GM18858 (cell line): ENCODE measurements at regions not wholly inside any gene's neighbourhood (a gene's known extent, or its start where the extent isn't known, plus 50 kb on each side); places are given as distances from the start of the nearest gene placed in this dataset.

ENCODE experiments used
- ATAC-seq: cut with Tn5 transposase; IDR thresholded peaks from one replicate; pipeline ENCODE4 v1.9.1; 2021; ENCODE audit not compliant: unreplicated experiment

DNA sequence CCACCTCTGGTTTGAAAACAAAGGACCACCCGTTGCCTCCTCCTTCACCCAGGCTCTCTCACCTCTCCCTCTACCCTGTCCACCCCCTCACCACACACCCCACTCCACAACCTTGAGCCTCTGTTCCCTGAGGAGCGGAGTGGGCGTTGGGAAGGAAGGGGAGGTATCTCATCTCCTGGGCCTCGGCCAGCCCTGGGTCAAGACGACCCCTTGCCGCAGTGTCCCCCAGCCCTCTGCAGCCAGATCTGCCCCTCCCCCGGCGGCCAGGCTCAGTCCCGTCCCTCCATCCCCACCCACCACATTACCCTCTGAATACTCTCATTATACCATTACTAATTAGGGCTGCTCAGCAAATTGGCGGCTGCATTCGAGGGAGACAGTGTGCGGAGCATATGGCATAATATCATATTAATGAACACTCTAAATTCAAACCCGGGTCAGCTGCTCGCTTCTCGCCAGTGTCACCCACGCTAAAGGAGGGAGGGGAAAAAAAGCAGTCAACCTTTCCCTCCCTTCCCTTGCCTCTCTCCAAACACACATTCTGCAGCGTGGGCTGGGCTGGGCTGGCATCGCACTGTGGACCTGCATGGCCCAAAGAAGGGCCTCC, 123.2 kb upstream of the LHX1 start:
- ATAC-seq = no peak

DNA sequence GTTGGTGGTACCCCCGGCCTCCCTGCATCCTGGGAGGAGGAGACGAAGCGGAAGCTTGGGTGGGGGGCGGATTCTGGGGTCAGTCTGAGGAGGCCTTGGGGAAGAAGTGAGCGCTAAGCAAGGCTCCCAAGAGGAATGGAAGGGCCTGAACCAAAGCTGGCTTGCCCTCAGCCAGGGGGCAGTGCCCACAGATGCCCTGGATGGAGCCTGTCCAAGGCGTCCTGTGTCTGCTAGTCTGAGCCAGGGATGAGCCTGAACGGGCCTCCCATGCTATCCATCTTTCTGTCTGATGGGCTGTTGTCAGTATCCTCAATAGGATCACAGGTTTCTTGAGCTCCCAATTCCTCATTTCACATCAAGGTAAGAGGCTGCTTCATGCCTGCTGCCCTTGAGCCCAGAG, 122.3 kb upstream of the LHX1 start:
- no peak for ATAC-seq

- no peak for ATAC-seq
Measured at GRCh38 chr17:36816214-36816906, 120.9 kb upstream of the LHX1 start.

DNA sequence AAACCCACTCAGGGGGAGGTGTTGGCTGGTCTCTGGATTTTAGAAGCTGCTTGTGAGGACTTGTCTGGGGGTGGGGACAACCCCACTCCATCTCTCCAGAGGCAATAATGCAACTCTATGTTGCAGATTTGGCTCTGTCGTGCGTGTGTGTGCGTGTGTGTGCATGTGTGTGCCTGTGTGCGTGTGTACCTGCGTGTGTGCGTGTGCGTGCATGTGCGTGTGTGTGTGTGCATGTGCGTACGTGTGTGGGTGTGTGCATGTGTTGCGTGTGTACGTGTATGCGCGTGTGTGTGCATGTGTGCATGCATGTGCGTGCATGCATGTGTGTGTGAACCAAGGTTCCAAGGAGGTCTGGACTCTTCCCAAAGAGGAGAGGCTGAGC, 120.4 kb upstream of the LHX1 start:
- no peak for ATAC-seq

DNA sequence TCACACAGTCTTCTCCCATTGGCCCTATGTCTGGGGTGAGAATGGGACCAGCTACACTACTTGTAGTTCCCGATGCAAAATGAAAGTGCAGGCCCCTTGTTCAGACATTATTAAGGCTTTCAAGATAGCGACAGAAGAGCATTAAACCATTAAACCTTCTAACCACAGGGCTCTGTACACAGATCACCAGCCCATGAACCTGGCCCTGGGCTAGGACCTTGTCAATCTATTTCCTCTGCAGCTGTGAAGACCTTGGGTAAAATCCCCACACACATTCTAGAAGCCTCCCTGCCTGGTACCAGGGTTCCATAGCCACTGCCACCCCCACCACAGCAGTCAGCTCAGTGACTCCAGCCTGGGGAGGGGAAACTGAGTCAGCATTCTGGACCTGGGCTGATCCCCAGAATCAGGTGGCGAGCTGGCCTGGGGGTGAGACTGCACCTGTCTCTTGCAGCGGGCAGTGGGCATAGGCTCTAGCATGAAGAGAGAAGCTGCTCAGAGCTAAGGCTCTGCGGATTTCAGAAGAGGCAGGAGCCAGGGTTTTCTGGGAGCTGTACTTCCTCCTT, 119.7 kb upstream of the LHX1 start:
- ATAC-seq = no peak

DNA sequence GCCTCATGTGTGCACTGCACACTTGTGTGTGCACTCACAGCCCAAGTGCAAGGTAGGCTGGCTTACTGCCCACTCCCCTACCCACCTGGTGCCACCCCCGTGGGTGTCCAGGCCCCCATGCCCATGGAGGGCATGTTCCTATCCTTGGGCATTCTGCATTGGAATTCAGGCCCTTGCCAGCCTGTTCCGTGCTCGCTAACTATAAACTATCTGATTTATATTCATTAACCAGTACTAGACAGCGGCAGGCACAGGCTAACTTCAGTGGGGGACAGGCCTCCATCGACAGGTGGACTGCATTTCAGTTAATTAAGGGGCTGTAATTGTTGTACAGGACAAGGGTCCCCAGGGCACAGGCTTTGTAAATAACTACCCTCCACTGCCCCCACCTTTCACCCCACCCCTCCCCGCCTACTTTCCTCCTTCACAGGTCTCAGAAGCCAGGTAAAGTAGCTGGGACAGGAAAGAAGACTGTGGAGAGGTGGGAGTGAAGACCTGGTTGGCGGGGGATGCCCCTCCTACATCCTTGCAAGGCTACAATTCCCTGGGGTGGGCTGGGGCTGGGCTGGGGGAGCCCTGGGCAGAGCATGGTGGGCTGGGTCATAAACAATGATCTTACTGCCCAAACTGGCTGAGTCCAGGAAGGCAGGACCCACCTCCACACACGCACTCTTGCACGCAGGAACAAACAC, 119.0 kb upstream of the LHX1 start:
- ATAC-seq = no peak

DNA sequence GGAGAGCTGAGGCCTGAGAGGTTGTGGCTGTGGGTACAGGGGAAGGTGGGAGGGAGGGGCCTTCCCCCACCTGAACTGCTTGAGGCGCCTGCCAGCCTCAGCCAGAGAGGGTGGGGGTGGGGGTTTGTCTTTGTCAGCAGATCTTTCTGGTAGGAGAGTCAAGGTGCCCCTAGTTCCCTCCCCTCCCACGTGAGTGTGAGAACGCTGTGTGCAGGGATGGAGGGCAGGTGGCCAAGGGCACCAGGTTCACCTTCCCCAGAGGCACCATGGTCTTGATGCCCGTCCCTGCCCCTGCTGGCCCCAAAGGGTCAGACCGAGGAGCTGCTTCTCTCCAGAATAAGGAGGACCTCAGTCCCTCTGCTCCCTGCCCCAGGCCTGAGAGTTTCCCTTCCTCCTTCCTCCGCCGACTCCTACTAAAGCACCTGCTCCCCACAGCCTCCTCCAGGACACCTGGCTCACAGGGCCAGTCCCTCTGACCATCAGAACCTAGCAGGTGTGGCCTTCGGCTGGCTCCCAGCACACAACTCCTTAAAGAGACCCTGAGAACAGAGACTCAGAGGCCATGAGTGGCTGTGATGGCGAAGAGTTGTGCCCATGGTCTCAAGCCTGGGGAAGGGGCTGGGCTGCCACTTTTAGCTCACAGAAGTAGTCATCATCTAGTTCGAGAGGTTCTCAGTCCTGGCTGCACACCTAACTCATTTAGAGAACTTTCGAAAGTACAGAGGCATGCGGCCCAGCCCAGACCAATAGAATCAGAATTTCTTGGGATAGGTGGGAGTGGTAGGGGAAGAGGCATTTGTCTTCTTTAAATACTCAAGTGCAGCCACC, 113.2 kb upstream of the LHX1 start:
- ATAC-seq = no peak

- ATAC-seq = no peak
Measured at GRCh38 chr17:36824678-36825101, 112.6 kb upstream of the LHX1 start.

GRCh38 chr17:36825113-36825512, 112.2 kb upstream of the LHX1 start:
- ATAC-seq = no peak

DNA sequence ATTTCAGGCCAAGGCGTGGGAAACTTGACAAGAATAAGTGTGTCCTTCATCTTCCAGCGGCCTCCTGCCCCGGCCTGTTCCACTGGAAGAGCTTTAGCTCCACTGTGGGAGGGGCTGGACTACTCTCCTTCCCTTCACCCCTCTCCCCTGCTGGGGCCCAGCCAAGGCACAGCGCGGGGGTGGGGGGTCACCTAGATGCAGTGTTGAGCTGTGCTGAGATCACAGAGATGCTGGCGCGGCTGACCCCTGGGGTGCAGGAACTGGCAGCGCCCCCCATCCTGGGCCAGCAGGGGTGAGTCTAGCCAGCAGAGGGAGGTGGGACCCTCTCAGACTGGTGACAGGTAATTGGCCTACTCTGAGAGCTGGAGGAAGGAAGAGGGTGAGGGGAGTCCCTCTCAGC, 111.8 kb upstream of the LHX1 start:
- ATAC-seq = no peak

DNA sequence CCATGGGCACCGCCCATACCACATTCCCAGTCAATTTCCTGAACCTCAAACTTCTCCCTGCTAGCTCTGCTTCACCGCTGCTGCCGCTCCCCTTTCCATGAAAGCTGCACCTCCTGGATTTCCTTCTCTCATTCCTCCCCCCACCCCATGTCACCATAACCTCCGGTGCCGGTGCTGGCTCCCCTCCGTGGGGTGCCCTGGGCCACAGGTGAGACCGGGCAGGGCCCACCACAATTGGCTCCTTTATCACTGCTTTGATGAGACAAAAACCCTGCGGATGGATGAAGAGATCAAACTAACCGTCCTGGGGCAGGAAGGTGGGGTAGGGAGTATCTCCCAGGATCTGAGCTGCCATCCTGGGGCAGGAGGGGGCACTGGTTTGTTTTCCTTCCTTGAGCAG, 111.3 kb upstream of the LHX1 start:
- ATAC-seq = no peak

- ATAC-seq = no peak
Measured at GRCh38 chr17:36827081-36827480, 110.2 kb upstream of the LHX1 start.

- ATAC-seq = no peak
Measured at GRCh38 chr17:36829676-36830075, 107.6 kb upstream of the LHX1 start.

DNA sequence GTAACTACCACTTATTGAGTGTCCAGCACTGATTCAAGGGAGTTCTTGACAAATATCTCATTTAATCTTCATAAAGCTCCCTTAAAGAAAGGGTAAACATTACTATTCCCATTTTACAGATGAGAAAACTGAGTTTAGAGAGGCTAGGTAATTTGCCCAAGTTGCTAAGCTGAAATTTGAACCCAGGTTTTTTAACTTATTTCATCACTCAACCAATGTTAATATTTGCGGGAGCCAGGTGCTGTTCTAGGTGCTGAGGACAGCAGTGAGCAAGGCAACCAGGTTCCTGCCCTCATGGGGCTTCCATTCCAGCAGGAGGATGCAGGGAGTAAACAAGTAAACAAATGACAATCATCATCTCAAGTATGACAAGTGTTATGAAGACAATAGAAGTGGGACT, 104.0 kb upstream of the LHX1 start:
- no peak for ATAC-seq

- ATAC-seq = no peak
Measured at GRCh38 chr17:36835036-36835435, 102.2 kb upstream of the LHX1 start.

DNA sequence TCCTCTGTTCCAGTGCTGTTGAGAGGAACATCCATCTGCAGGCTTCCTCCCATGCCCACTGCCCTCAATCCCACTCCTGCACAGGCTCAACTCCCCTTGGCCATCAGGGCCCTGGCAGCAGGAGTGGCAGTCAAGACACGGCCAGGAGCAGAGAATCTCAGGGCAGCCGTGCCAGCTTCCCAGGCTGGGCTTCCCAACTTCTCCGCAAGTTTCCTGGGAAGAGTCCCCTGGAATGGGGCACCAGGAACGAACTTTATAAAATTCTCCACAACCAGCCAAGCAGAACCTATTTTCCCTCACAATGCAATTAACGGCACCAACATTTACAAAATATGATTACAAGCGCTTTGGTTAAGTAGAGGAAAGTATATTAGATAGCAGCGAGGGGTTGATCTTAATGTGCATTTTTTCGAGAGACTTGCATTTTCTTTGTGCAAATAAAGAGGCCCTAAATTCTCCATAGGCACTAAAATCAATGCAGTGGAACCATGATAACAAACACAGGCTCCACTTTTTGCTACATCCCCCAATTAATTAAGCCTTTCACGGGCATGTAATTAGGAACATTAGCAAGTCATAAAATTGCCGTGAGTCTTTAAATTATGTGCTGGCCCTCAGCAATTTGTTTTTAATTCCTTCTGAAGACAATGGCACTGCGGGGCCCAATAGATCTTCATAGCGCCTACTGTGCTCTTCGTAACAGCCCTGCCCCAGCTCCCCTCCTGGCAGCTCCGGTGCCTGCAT, 99.9 kb upstream of the LHX1 start:
- no peak for ATAC-seq

DNA sequence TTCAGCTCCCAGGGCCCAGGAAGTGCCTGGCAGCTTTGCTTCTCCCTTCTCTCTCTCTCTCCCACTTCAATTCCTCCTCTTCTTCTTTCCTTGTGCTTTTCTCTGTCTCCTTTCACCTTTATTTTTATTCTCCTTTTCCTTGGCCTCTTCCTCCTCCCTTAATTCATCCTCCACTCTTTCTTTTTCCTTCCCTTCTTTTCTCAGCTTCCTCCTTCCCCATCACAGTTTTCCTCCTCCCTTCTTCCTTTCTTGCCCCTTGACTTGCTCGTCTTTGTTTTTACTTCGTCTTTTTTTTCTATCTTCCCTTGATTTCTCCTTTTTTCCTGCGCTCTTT, 99.4 kb upstream of the LHX1 start:
- no peak for ATAC-seq

DNA sequence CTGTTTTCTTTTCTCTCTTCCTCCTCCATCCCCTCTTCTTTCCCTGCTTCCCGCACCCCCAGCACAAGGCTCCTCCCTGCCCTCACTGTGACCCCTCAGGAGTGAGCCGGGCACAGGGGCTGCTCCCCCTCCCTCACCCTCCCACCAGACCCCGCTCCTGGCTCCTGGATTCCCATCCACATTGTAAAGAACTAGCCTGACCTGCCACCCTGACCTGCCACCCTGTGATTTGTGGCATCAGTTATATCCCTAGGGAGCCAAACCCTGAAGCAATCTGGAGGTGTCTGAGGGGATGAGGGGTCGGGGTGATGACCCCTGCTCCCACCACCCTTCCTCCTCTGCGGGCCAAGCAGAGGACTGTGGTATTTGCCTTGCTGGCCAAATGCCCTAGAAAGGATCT, 98.0 kb upstream of the LHX1 start:
- no peak for ATAC-seq

- ATAC-seq = no peak
Measured at GRCh38 chr17:36840796-36841195, 96.5 kb upstream of the LHX1 start.

GRCh38 chr17:36842231-36842819, 95.0 kb upstream of the LHX1 start:
- ATAC-seq = no peak
